ENCODE measurements at regions not wholly inside any gene's neighbourhood (a gene's known extent, or its start where the extent isn't known, plus 50 kb on each side); places are given as distances from the start of the nearest gene placed in this dataset.

GRCh38 chr10:131750171-131750895 lies 150.5 kb upstream of the PPP2R2D start:
- TF ChIP-seq CTCF (IDR thresholded peaks at IDR 0.05; ENCODE audit: poor library complexity) (no peak), EZH2 (IDR thresholded peaks at IDR 0.05; ENCODE audit: borderline replicate concordance) (no peak)
